Gastroesophageal sphincter (tissue), 3 donors: ENCODE measurements at regions not wholly inside any gene's neighbourhood (a gene's known extent, or its start where the extent isn't known, plus 50 kb on each side); places are given as distances from the start of the nearest gene placed in this dataset.

Experiments
- CTCF ChIP-seq, 4 experiments: fragments of 200-600 bp in 2 of 4; fragments of 450-650 bp in 2 of 4; sonication (generic) in 1 of 4; IDR thresholded peaks; one replicate each; pipeline ENCODE4 v1.5.1; 2017 to 2019; ENCODE audit warnings: antibody characterized with exemption in 4 of 4, mild to moderate bottlenecking in 2 of 4, moderate library complexity in 2 of 4
- EP300 ChIP-seq: sonication (generic); formaldehyde crosslinking; IDR thresholded peaks from one replicate; pipeline ENCODE4 v1.6.1; 2017; ENCODE audit warnings: antibody characterized with exemption, mild to moderate bottlenecking
- POLR2A ChIP-seq, 2 donors: fragments of 450-650 bp; IDR thresholded peaks; one replicate each; pipeline ENCODE4 v1.6.1; 2017; ENCODE audit warnings: antibody characterized with exemption in 2 of 2, mild to moderate bottlenecking in 2 of 2, moderate library complexity in 1 of 2
- POLR2AphosphoS5 ChIP-seq: sonication (generic); formaldehyde crosslinking; IDR thresholded peaks from one replicate; pipeline ENCODE4 v1.6.1; 2017; ENCODE audit warnings: antibody characterized with exemption

GRCh38 chr6:126905917-126906316 lies 212.6 kb upstream of the RSPO3 start:
- TF ChIP-seq EP300 = no peak
- no peak for TF ChIP-seq POLR2AphosphoS5
- no peak for TF ChIP-seq CTCF (IDR thresholded peaks at IDR 0.05)
- no peak for TF ChIP-seq POLR2A (IDR thresholded peaks at IDR 0.05)
